GM19455 (cell line): ENCODE measurements at regions not wholly inside any gene's neighbourhood (a gene's known extent, or its start where the extent isn't known, plus 50 kb on each side); places are given as distances from the start of the nearest gene placed in this dataset.
"Not testable (repeated sequence)": the region's sequence is repeated elsewhere in the genome, so short reads cannot be mapped to it uniquely, and the experiment has no call there.

Experiments used
- ATAC-seq: cut with Tn5 transposase; IDR thresholded peaks from one replicate; pipeline ENCODE4 v1.9.1; 2021; ENCODE audit not compliant: unreplicated experiment

- peak; percentile 50 for ATAC-seq
Observed at GRCh38 chr10:38356527-38356926, 262.4 kb downstream of the ZNF37A start.

DNA sequence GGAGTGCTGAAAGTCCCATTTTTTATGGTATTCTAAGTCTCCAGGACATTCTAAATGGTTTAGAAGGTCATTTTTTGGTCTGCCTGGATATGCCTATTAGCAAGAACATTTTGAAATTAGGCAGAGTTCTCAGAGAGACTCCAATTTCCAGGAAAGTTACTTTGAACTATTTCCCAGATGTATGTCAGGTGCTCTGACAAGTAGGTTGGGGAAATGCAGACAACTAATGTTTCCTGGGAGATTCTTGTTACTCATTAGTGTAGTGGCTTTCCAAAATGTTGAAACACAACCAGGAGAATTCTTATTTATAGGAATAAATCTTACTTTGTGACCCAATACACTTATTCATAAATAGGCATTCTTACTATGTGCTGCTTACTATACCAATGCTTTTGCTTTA, 268.4 kb downstream of the ZNF37A start:
- ATAC-seq, result not testable (repeated sequence)

GRCh38 chr10:38364073-38364472, 269.9 kb downstream of the ZNF37A start:
- not testable (repeated sequence) for ATAC-seq

DNA sequence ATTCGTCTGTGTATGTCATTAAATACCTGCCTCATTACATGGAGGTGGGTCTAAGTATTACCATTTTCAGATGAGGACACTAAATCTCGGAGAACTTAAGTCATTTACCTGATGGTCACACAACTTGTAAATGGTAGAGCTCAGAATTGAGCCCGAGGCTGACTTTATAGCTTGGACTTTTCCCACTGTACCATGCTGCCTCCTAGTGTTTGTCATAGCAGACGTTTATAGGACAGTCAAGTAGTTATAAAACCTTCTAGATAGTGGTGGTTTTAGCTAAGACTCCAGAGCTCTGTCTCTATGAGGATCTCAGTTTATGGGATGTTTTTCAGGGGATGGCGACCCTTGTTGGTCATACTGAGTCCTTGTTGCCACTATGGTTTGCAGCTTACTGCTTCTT, 271.8 kb downstream of the ZNF37A start:
- ATAC-seq, result not testable (repeated sequence)

- ATAC-seq, result not testable (repeated sequence)
Observed at GRCh38 chr10:38383800-38384199, 289.7 kb downstream of the ZNF37A start.

- ATAC-seq, result not testable (repeated sequence)
Observed at GRCh38 chr10:38386869-38387268, 292.7 kb downstream of the ZNF37A start.

DNA sequence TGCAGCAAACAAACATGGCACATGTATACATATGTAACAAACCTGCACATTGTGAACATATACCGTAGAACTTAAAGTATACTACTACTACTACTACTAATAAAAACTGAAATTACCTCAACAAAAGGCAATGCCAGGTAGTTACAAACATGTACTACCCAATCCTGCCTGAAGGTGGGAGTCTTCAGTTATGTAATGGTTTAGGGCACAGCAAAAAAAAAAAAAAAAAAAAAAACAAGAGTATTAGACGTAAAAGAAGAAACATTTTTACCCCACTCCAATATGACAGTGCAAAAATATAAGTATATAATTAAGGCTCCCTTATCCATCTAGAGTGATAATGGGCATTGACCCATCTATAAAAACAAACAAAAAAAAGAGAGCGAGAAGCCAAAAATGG, 296.6 kb downstream of the ZNF37A start:
- ATAC-seq, result not testable (repeated sequence)

- not testable (repeated sequence) for ATAC-seq
Observed at GRCh38 chr10:38395465-38395864, 301.3 kb downstream of the ZNF37A start.

GRCh38 chr10:38396178-38396954, 302.2 kb downstream of the ZNF37A start:
- not testable (repeated sequence) for ATAC-seq

- not testable (repeated sequence) for ATAC-seq
Observed at GRCh38 chr10:38401565-38401964, 307.4 kb downstream of the ZNF37A start.

GRCh38 chr10:38402442-38403346, 308.6 kb downstream of the ZNF37A start:
- ATAC-seq, result peak; percentile 100

- ATAC-seq, result not testable (repeated sequence)
Observed at GRCh38 chr10:38403347-38404117, 309.4 kb downstream of the ZNF37A start.

GRCh38 chr10:38423634-38424033, 329.5 kb downstream of the ZNF37A start:
- not testable (repeated sequence) for ATAC-seq

GRCh38 chr10:38430242-38430641, 336.1 kb downstream of the ZNF37A start:
- ATAC-seq, result not testable (repeated sequence)

GRCh38 chr10:38437359-38437758, 343.2 kb downstream of the ZNF37A start:
- not testable (repeated sequence) for ATAC-seq

DNA sequence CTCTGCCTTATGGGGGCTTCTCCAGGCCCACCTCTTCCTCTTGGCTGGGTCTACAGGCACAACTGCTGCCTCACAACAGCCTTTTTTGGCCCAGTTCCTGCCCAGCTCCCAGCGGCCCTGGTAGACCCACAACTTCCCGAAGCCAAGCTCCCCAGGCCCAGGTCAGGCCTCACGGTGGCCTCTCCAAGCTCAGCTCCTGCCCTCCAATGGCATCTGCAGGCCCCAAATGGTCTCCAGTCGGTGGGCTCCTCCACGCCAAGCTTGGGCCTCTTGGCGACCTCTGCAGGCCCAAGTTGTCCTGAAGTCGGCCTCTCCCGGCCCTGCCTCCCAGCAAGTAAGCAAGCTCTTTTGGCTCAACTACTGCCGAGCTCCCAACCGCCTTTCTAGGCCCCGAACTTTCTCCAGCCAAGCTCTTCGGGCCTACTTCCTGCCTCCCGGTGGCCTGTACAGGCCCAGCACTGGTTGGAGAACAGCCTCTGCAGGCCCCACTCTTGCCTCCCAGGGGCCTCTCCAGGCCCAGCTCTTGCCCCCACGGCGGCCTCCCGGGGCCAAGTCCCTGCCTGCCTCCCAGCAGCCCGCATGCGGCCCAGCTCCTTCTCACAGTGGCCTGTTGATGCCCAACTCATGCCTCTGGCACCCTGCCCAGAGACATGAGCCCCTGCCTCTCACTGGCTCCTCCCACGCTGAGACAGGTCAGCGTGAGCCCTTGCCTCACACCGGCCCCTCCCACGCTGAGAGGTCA, 354.6 kb downstream of the ZNF37A start:
- not testable (repeated sequence) for ATAC-seq

DNA sequence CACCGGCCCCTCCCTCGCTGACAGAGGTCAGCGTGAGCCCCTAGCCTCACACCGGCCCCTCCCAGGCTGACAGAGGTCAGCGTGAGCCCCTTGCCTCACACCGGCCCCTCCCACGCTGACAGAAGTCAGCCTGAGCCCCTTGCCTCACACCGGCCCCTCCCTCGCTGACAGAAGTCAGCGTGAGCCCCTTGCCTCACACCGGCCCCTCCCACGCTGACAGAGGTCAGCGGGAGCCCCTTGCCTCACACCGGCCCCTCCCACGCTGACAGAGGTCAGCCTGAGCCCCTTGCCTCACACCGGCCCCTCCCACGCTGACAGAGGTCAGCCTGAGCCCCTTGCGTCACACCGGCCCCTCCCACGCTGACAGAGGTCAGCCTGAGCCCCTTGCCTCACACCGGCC, 355.5 kb downstream of the ZNF37A start:
- ATAC-seq, result not testable (repeated sequence)

DNA sequence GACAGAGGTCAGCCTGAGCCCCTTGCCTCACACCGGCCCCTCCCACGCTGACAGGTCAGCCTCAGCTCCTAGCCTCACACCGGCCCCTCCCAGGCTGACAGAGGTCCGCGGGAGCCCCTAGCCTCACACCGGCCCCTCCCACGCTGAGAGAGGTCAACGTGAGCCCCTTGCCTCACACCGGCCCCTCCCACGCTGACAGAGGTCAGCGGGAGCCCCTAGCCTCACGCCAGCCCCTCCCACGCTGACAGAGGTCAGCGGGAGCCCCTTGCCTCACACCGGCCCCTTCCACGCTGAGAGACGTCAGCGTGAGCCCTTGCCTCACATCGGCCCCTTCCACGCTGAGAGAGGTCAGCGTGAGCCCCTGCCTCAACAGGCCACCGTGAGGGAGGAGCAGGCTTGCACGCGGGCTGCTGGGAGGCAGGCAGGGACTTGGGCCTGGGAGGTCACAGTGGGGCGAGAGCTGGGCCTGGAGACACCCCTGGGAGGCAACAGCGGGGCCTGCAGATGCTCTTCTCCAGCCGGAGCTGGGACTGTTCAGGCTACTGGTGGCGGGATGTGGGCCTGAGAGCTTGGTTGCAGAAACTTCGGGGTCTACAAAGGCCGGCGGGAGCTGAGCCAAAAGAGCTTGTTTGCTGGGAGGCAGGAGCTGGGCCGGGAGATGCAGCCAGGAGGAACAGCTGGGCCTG, 356.4 kb downstream of the ZNF37A start:
- not testable (repeated sequence) for ATAC-seq

DNA sequence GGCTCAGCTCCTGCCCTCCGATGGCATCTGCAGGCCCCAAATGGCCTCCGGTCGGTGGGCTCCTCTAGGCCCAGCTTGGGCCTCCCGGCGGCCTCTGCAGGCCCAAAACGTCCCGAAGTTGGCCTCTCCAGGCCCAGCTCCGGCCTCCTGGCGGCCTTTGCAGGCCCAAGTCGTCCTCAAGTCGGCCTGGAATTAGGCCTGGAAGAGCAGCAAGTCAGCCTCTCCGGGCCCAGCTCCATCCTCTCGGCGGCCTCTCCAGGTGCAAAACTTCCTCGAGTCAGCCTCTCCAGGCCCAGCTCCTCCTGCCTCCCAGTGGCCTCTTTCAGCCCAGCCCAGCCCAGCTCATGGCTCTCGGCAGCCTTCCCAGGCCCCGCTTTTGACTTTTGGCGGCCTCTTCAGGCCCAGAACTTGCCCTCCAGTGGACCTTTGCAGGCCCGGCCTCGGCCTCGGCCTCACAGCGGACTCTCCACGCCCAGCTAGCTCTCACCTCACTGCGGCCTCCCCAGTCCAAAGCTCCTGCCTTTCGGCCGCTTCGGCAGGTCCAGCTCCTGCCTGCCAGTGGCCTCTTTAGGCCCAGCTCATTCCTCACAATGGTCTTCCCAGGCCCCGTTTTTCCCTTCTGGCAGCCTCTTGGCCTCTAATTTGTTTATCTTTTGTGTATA, 357.3 kb downstream of the ZNF37A start:
- not testable (repeated sequence) for ATAC-seq
